ENCODE measurements at regions not wholly inside any gene's neighbourhood (a gene's known extent, or its start where the extent isn't known, plus 50 kb on each side); places are given as distances from the start of the nearest gene placed in this dataset.

DNA sequence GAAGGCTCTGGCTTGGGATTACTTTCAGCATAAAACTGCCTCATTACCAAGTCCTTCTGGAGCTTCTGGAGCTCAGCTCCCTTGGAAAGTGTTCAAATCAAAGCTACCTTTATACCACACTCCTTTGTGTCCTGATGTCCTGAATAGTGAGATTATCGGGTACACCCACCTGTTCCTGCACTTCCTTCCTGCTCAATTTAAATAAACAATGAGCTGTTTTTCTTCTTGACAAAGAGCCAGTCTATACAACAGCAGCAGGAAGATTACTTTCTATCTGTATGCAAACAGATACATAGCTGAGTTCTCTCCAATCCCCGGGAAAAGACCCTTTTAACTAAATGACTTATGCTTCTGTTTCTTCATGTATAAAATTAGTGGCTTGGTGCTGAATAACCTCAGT lies 258.0 kb upstream of the FMN2 start:
- no peaks in the 10 kb centered on the region for H3K27me3 ChIP-seq (ENCODE audit: low read length)
- no peaks in the 10 kb centered on the region for H3K9me2 ChIP-seq (replicated peaks; ENCODE audit: low read length)
- 0 out of 2 replicates have a peak, but pooled peaks cover 6% of the 10 kb centered on the region for H3K4me1 ChIP-seq (ENCODE audit: insufficient read depth, low read length)
- TF ChIP-seq, protein P1, sequence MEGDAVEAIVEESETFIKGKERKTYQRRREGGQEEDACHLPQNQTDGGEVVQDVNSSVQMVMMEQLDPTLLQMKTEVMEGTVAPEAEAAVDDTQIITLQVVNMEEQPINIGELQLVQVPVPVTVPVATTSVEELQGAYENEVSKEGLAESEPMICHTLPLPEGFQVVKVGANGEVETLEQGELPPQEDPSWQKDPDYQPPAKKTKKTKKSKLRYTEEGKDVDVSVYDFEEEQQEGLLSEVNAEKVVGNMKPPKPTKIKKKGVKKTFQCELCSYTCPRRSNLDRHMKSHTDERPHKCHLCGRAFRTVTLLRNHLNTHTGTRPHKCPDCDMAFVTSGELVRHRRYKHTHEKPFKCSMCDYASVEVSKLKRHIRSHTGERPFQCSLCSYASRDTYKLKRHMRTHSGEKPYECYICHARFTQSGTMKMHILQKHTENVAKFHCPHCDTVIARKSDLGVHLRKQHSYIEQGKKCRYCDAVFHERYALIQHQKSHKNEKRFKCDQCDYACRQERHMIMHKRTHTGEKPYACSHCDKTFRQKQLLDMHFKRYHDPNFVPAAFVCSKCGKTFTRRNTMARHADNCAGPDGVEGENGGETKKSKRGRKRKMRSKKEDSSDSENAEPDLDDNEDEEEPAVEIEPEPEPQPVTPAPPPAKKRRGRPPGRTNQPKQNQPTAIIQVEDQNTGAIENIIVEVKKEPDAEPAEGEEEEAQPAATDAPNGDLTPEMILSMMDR (conservative IDR thresholded peaks at IDR 0.05; ENCODE audit: low read depth, low read length): no peak
- TF ChIP-seq EZH2 (IDR thresholded peaks at IDR 0.05; ENCODE audit: low read length, unreplicated experiment): no peak
- TF ChIP-seq EZH2phosphoT487 (IDR thresholded peaks at IDR 0.05; ENCODE audit: borderline replicate concordance, low read length): no peak
- H3K36me3 ChIP-seq (ENCODE audit: low read depth, low read length): no peaks in the 10 kb centered on the region
- no peaks in the 10 kb centered on the region for H4K20me1 ChIP-seq (ENCODE audit: low read length)
- ATAC-seq (peak; percentile 92), DNase-seq (peak; percentile 52)
- H3K27ac ChIP-seq (ENCODE audit: low read length): no peak overlapping the region
- no peaks in the 10 kb centered on the region for H3F3A ChIP-seq (ENCODE audit: low read length, unreplicated experiment)
- no TSS peak for BruUV-seq (replicated peaks)
- CTCF ChIA-PET: interaction anchor here (0.6 to 1.0 kb wide), 2 partner anchors 64 to 172 kb away, joined by 3 to 6 read pairs; no protein-coding TSS in a partner anchor
- no peaks in the 10 kb centered on the region for H3K9me3 ChIP-seq (ENCODE audit: low read length)
- H3K79me2 ChIP-seq (ENCODE audit: low read length): no peaks in the 10 kb centered on the region
- H3K4me3 ChIP-seq (ENCODE audit: low read length): no peak overlapping the region
- intact Hi-C loops (cut with micrococcal nuclease): loop anchor here (2.0 kb wide), 1 partner anchor 19 kb away; no protein-coding TSS in a partner anchor
- H3K4me2 ChIP-seq (ENCODE audit: low read length): no peak overlapping the region
- H2AFZ ChIP-seq (ENCODE audit: low read length): no peak overlapping the region
- POLR2A ChIA-PET (ENCODE audit: unreplicated experiment): interaction anchor here (0.6 kb wide), 1 partner anchor 485 kb away, joined by 5 read pairs; no protein-coding TSS in a partner anchor
- H3K9ac ChIP-seq (ENCODE audit: low read length): no peak overlapping the region

DNA sequence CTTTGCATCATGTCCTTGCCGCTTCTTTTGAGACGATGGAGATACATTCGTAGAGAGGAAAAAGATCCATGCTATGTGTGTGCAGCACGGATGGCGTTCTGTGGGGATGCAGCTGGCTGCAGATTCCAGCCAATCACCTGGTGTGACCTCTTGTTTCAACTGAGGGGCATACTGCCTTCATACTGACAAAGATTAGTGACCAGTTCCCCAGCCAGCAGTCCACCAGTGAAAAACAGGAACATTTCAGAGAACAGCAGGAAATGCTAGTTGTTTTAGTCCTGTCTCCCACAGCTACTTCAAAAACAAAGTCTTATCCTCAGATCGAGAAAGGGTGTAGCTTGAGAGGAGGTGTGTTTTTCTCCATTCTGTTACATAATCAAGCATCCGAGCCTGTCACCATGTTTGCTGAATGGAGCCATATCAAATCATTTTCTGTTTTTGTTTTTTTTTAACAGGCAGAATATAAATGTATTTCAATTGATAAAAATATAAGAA lies 255.7 kb upstream of the FMN2 start:
- H3K4me3 ChIP-seq (ENCODE audit: low read length): no peak overlapping the region
- no TSS peak for BruUV-seq (replicated peaks)

GRCh38 chr1:239840336-239840735 lies 251.3 kb upstream of the FMN2 start:
- H3K27ac ChIP-seq (ENCODE audit: low read length): no peak overlapping the region
- DNase-seq (no peak), ATAC-seq (no peak)
- H4K20me1 ChIP-seq (ENCODE audit: low read length): no peaks in the 10 kb centered on the region
- H2AFZ ChIP-seq (ENCODE audit: low read length): no peak overlapping the region
- H3K27me3 ChIP-seq (ENCODE audit: low read length): no peaks in the 10 kb centered on the region
- no TSS peak for BruUV-seq (replicated peaks)
- H3K9me2 ChIP-seq (replicated peaks; ENCODE audit: low read length): 0 out of 2 replicates have a peak, but pooled peaks cover 2% of the 10 kb centered on the region
- H3K4me1 ChIP-seq (ENCODE audit: insufficient read depth, low read length): no peaks in the 10 kb centered on the region
- no peaks in the 10 kb centered on the region for H3K79me2 ChIP-seq (ENCODE audit: low read length)
- no peak overlapping the region for H3K4me2 ChIP-seq (ENCODE audit: low read length)
- intact Hi-C loops (cut with micrococcal nuclease): no loop called here
- H3K9me3 ChIP-seq (ENCODE audit: low read length): no peaks in the 10 kb centered on the region
- TF ChIP-seq EZH2 (IDR thresholded peaks at IDR 0.05; ENCODE audit: low read length, unreplicated experiment): no peak
- TF ChIP-seq EZH2phosphoT487 (IDR thresholded peaks at IDR 0.05; ENCODE audit: borderline replicate concordance, low read length): no peak
- TF ChIP-seq, protein P1 (conservative IDR thresholded peaks at IDR 0.05; ENCODE audit: low read depth, low read length): no peak
- no peak overlapping the region for H3K4me3 ChIP-seq (ENCODE audit: low read length)
- ChIA-PET CTCF (no interaction called here), POLR2A (ENCODE audit: unreplicated experiment) (no interaction called here)
- no peak overlapping the region for H3K9ac ChIP-seq (ENCODE audit: low read length)
- no peaks in the 10 kb centered on the region for H3F3A ChIP-seq (ENCODE audit: low read length, unreplicated experiment)
- H3K36me3 ChIP-seq (ENCODE audit: low read depth, low read length): no peaks in the 10 kb centered on the region

More for the DNA sequence above, 255.7 kb upstream of the FMN2 start:
- no peaks in the 10 kb centered on the region for H3K36me3 ChIP-seq (ENCODE audit: low read depth, low read length)
- 0 out of 2 replicates have a peak, but pooled peaks cover 2% of the 10 kb centered on the region for H3K9me2 ChIP-seq (replicated peaks; ENCODE audit: low read length)
- no peak overlapping the region for H3K27ac ChIP-seq (ENCODE audit: low read length)
- H3K4me2 ChIP-seq (ENCODE audit: low read length): no peak overlapping the region
- H3F3A ChIP-seq (ENCODE audit: low read length, unreplicated experiment): no peaks in the 10 kb centered on the region
- H3K79me2 ChIP-seq (ENCODE audit: low read length): no peaks in the 10 kb centered on the region
- H3K9ac ChIP-seq (ENCODE audit: low read length): no peak overlapping the region
- intact Hi-C loops (cut with micrococcal nuclease): no loop called here
- TF ChIP-seq EZH2 (IDR thresholded peaks at IDR 0.05; ENCODE audit: low read length, unreplicated experiment): no peak
- TF ChIP-seq, protein P1 (conservative IDR thresholded peaks at IDR 0.05; ENCODE audit: low read depth, low read length): no peak
- no peak for TF ChIP-seq EZH2phosphoT487 (IDR thresholded peaks at IDR 0.05; ENCODE audit: borderline replicate concordance, low read length)
- POLR2A ChIA-PET (ENCODE audit: unreplicated experiment): interaction anchor here (0.5 kb wide), 1 partner anchor 80 kb away, joined by 4 read pairs; no protein-coding TSS in a partner anchor
- no peaks in the 10 kb centered on the region for H3K9me3 ChIP-seq (ENCODE audit: low read length)
- no peak overlapping the region for H2AFZ ChIP-seq (ENCODE audit: low read length)
- CTCF ChIA-PET: no interaction called here
- H3K27me3 ChIP-seq (ENCODE audit: low read length): no peaks in the 10 kb centered on the region
- H4K20me1 ChIP-seq (ENCODE audit: low read length): no peaks in the 10 kb centered on the region
- no peak for ATAC-seq
- 0 out of 2 replicates have a peak, but pooled peaks cover 6% of the 10 kb centered on the region for H3K4me1 ChIP-seq (ENCODE audit: insufficient read depth, low read length)
- no peak for DNase-seq

Data from PC-3 (cell line).